ENCODE measurements at regions not wholly inside any gene's neighbourhood (a gene's known extent, or its start where the extent isn't known, plus 50 kb on each side); places are given as distances from the start of the nearest gene placed in this dataset.

- ATAC-seq = no peak
- TF ChIP-seq ZNF565 (CRISPR knock-in tag; conservative IDR thresholded peaks at IDR 0.05; ENCODE audit: low read depth) (no peak), TOX (CRISPR knock-in tag; IDR thresholded peaks at IDR 0.05; ENCODE audit: borderline replicate concordance) (no peak), SNAI2 (CRISPR knock-in tag; IDR thresholded peaks at IDR 0.05) (no peak), ZC3H10 (CRISPR knock-in tag; IDR thresholded peaks at IDR 0.05) (no peak), PATZ1 (CRISPR knock-in tag; IDR thresholded peaks at IDR 0.05; ENCODE audit: borderline replicate concordance) (no peak), TCF4 (CRISPR knock-in tag; IDR thresholded peaks at IDR 0.05; ENCODE audit: borderline replicate concordance) (no peak), CSDC2 (CRISPR knock-in tag; IDR thresholded peaks at IDR 0.05) (no peak), RARB (CRISPR knock-in tag; IDR thresholded peaks at IDR 0.05) (no peak), ESRRG (CRISPR knock-in tag; IDR thresholded peaks at IDR 0.05) (no peak), ZNF8 (CRISPR knock-in tag; IDR thresholded peaks at IDR 0.05) (no peak)
- TF ChIP-seq, protein P1, sequence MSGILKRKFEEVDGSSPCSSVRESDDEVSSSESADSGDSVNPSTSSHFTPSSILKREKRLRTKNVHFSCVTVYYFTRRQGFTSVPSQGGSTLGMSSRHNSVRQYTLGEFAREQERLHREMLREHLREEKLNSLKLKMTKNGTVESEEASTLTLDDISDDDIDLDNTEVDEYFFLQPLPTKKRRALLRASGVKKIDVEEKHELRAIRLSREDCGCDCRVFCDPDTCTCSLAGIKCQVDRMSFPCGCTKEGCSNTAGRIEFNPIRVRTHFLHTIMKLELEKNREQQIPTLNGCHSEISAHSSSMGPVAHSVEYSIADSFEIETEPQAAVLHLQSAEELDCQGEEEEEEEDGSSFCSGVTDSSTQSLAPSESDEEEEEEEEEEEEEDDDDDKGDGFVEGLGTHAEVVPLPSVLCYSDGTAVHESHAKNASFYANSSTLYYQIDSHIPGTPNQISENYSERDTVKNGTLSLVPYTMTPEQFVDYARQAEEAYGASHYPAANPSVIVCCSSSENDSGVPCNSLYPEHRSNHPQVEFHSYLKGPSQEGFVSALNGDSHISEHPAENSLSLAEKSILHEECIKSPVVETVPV (CRISPR knock-in tag; IDR thresholded peaks at IDR 0.05) = no peak
- TF ChIP-seq, protein P2, sequence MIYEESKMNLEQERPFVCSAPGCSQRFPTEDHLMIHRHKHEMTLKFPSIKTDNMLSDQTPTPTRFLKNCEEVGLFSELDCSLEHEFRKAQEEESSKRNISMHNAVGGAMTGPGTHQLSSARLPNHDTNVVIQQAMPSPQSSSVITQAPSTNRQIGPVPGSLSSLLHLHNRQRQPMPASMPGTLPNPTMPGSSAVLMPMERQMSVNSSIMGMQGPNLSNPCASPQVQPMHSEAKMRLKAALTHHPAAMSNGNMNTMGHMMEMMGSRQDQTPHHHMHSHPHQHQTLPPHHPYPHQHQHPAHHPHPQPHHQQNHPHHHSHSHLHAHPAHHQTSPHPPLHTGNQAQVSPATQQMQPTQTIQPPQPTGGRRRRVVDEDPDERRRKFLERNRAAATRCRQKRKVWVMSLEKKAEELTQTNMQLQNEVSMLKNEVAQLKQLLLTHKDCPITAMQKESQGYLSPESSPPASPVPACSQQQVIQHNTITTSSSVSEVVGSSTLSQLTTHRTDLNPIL (CRISPR knock-in tag; IDR thresholded peaks at IDR 0.05; ENCODE audit: low read depth) = no peak
These were observed 240.4 kb upstream of the TET2 start for GRCh38 chr4:104906276-104906675.

- ATAC-seq = no peak
- TF ChIP-seq ZFP3 (CRISPR knock-in tag; IDR thresholded peaks at IDR 0.05) (no peak), TSHZ2 (CRISPR knock-in tag; IDR thresholded peaks at IDR 0.05) (no peak), OSR1 (CRISPR knock-in tag; IDR thresholded peaks at IDR 0.05) (no peak), PPARA (CRISPR knock-in tag; IDR thresholded peaks at IDR 0.05; ENCODE audit: borderline replicate concordance) (no peak), ZNF70 (CRISPR knock-in tag; IDR thresholded peaks at IDR 0.05) (no peak), PATZ1 (CRISPR knock-in tag; IDR thresholded peaks at IDR 0.05; ENCODE audit: borderline replicate concordance) (no peak), GLIS3 (CRISPR knock-in tag; IDR thresholded peaks at IDR 0.05) (no peak), SNAI2 (CRISPR knock-in tag; IDR thresholded peaks at IDR 0.05) (no peak), RARB (CRISPR knock-in tag; IDR thresholded peaks at IDR 0.05) (no peak), TOX (CRISPR knock-in tag; IDR thresholded peaks at IDR 0.05; ENCODE audit: borderline replicate concordance) (no peak), TCF4 (CRISPR knock-in tag; IDR thresholded peaks at IDR 0.05; ENCODE audit: borderline replicate concordance) (no peak)
- TF ChIP-seq, protein P1 (CRISPR knock-in tag; IDR thresholded peaks at IDR 0.05) = no peak
- TF ChIP-seq, protein P2 (CRISPR knock-in tag; IDR thresholded peaks at IDR 0.05; ENCODE audit: low read depth) = no peak
These were observed 239.5 kb upstream of the TET2 start for GRCh38 chr4:104907074-104907649.

All from SK-N-SH treated with all-trans-retinoic acid at 6 μM for 48 hours (cell line).